HEK293 (cell line): ENCODE measurements at regions not wholly inside any gene's neighbourhood (a gene's known extent, or its start where the extent isn't known, plus 50 kb on each side); places are given as distances from the start of the nearest gene placed in this dataset.

Source experiments
- BCL11A ChIP-seq: fragments of 450-650 bp; formaldehyde crosslinking; IDR thresholded peaks from 2 replicates; pipeline ENCODE4 v1.5.1; 2016; ENCODE audit warnings: low read depth, missing biosample characterization, missing genetic modification characterization
- YY1 ChIP-seq: fragments of 450-650 bp; formaldehyde crosslinking; IDR thresholded peaks from 2 replicates; pipeline ENCODE4 v1.5.1; 2018; ENCODE audit warnings: missing biosample characterization, missing genetic modification characterization
- ZBTB8A ChIP-seq: fragments of 450-650 bp; formaldehyde crosslinking; IDR thresholded peaks from 2 replicates; pipeline ENCODE4 v1.5.1; 2016; ENCODE audit warnings: missing biosample characterization, missing genetic modification characterization
- ZNF19 ChIP-seq: fragments of 450-650 bp; formaldehyde crosslinking; IDR thresholded peaks from 2 replicates; pipeline ENCODE4; 2016; ENCODE audit warnings: missing biosample characterization, missing genetic modification characterization, low read depth
- ZNF23 ChIP-seq: fragments of 450-650 bp; formaldehyde crosslinking; IDR thresholded peaks from 2 replicates; pipeline ENCODE4 v1.5.1; 2016; ENCODE audit warnings: missing biosample characterization, missing genetic modification characterization, borderline replicate concordance
- ZNF24 ChIP-seq: fragments of 450-650 bp; formaldehyde crosslinking; IDR thresholded peaks from 2 replicates; pipeline ENCODE4 v1.5.1; 2016; ENCODE audit warnings: missing biosample characterization, missing genetic modification characterization
- ZNF266 ChIP-seq: fragments of 450-650 bp; formaldehyde crosslinking; IDR thresholded peaks from 2 replicates; pipeline ENCODE4 v1.5.1; 2016; ENCODE audit warnings: missing biosample characterization, missing genetic modification characterization, low read depth
- ZNF274 ChIP-seq, 2 experiments: fragments of 200-500 bp in 1 of 2; fragments of 450-650 bp in 1 of 2; sonication (Bioruptor generic) in 1 of 2; formaldehyde crosslinking in 1 of 2; IDR thresholded peaks; 2 replicates each; pipeline versions ENCODE4 v1.5.1 to v1.6.1; 2014 to 2016; ENCODE audit warnings: borderline replicate concordance in 1 of 2, inconsistent platforms in 1 of 2, low read length in 1 of 2, missing biosample characterization in 1 of 2, missing genetic modification characterization in 1 of 2
- ZNF416 ChIP-seq: fragments of 450-650 bp; formaldehyde crosslinking; IDR thresholded peaks from 2 replicates; pipeline ENCODE4 v1.5.1; 2016; ENCODE audit warnings: missing biosample characterization, missing genetic modification characterization
- ZNF707 ChIP-seq: fragments of 450-650 bp; formaldehyde crosslinking; IDR thresholded peaks from 2 replicates; pipeline ENCODE4 v1.5.1; 2016; ENCODE audit warnings: missing biosample characterization, missing genetic modification characterization
- ZNF830 ChIP-seq: fragments of 450-650 bp; IDR thresholded peaks from 2 replicates; pipeline ENCODE4 v1.5.0; 2018; ENCODE audit warnings: missing biosample characterization, missing genetic modification characterization, low read depth, mild to moderate bottlenecking, moderate library complexity
- TF ChIP-seq, protein P1 (sequence below): fragments of 450-650 bp; formaldehyde crosslinking; IDR thresholded peaks from 2 replicates; pipeline ENCODE4 v1.5.1; 2016; ENCODE audit warnings: missing biosample characterization, missing genetic modification characterization
- TF ChIP-seq, protein P2 (sequence below): fragments of 450-650 bp; formaldehyde crosslinking; IDR thresholded peaks from 2 replicates; pipeline ENCODE4 v1.5.1; 2016; ENCODE audit warnings: missing biosample characterization, missing genetic modification characterization
- TF ChIP-seq, protein P3 (sequence below): fragments of 450-650 bp; formaldehyde crosslinking; IDR thresholded peaks from 2 replicates; pipeline ENCODE4 v1.5.1; 2016; ENCODE audit warnings: missing biosample characterization, missing genetic modification characterization

GRCh38 chr2:3130444-3130843, 247.2 kb downstream of the EIPR1 start:
- TF ChIP-seq ZNF830 (tag by site-specific recombination) (no peak), ZNF19 (tag by site-specific recombination) (no peak), ZNF274 (IDR thresholded peaks at IDR 0.05; ENCODE audit: low read length) (no peak), ZNF274 (tag by site-specific recombination; IDR thresholded peaks at IDR 0.05; ENCODE audit: borderline replicate concordance) (no peak), ZNF23 (tag by site-specific recombination) (no peak), ZNF24 (tag by site-specific recombination) (no peak), ZNF266 (tag by site-specific recombination) (no peak), YY1 (no peak), BCL11A (no peak), ZNF416 (tag by site-specific recombination) (no peak), ZNF707 (no peak), ZBTB8A (tag by site-specific recombination) (no peak)
- TF ChIP-seq, protein P1, sequence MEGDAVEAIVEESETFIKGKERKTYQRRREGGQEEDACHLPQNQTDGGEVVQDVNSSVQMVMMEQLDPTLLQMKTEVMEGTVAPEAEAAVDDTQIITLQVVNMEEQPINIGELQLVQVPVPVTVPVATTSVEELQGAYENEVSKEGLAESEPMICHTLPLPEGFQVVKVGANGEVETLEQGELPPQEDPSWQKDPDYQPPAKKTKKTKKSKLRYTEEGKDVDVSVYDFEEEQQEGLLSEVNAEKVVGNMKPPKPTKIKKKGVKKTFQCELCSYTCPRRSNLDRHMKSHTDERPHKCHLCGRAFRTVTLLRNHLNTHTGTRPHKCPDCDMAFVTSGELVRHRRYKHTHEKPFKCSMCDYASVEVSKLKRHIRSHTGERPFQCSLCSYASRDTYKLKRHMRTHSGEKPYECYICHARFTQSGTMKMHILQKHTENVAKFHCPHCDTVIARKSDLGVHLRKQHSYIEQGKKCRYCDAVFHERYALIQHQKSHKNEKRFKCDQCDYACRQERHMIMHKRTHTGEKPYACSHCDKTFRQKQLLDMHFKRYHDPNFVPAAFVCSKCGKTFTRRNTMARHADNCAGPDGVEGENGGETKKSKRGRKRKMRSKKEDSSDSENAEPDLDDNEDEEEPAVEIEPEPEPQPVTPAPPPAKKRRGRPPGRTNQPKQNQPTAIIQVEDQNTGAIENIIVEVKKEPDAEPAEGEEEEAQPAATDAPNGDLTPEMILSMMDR, result no peak
- TF ChIP-seq, protein P2, sequence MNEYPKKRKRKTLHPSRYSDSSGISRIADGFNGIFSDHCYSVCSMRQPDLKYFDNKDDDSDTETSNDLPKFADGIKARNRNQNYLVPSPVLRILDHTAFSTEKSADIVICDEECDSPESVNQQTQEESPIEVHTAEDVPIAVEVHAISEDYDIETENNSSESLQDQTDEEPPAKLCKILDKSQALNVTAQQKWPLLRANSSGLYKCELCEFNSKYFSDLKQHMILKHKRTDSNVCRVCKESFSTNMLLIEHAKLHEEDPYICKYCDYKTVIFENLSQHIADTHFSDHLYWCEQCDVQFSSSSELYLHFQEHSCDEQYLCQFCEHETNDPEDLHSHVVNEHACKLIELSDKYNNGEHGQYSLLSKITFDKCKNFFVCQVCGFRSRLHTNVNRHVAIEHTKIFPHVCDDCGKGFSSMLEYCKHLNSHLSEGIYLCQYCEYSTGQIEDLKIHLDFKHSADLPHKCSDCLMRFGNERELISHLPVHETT, result no peak
- TF ChIP-seq, protein P3, sequence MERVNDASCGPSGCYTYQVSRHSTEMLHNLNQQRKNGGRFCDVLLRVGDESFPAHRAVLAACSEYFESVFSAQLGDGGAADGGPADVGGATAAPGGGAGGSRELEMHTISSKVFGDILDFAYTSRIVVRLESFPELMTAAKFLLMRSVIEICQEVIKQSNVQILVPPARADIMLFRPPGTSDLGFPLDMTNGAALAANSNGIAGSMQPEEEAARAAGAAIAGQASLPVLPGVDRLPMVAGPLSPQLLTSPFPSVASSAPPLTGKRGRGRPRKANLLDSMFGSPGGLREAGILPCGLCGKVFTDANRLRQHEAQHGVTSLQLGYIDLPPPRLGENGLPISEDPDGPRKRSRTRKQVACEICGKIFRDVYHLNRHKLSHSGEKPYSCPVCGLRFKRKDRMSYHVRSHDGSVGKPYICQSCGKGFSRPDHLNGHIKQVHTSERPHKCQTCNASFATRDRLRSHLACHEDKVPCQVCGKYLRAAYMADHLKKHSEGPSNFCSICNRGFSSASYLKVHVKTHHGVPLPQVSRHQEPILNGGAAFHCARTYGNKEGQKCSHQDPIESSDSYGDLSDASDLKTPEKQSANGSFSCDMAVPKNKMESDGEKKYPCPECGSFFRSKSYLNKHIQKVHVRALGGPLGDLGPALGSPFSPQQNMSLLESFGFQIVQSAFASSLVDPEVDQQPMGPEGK (tag by site-specific recombination), result no peak
